Stimulated activated naive CD8-positive, alpha-beta T cell treated with anti-CD3 and anti-CD28 coated beads, Interleukin-15, amount 100 ng/mL, for 72 hours (primary cell): ENCODE measurements at regions not wholly inside any gene's neighbourhood (a gene's known extent, or its start where the extent isn't known, plus 50 kb on each side); places are given as distances from the start of the nearest gene placed in this dataset.
A peak's percentile ranks its signal among the peaks of the same experiment; 100 is the strongest.
"Not testable (repeated sequence)": the region's sequence is repeated elsewhere in the genome, so short reads cannot be mapped to it uniquely, and the experiment has no call there.

Experiments
- ATAC-seq: fragments of 150-1000 bp; cut with Tn5 transposase; 2 replicates; pipeline ENCODE4 v1.10.0; 2021; ENCODE audit warnings: mild to moderate bottlenecking, moderate library complexity
- DNase-seq, 2 donors: peaks; one replicate each; pipeline ENCODE4 v3.0.0; 2021 to 2022
- H3K27ac Mint-ChIP-seq, 2 donors: one replicate each; pipeline ENCODE4 v1.8.0; 2022; ENCODE audit warnings: mild to moderate bottlenecking in 2 of 2, mixed read lengths in 2 of 2, moderate library complexity in 2 of 2
- H3K27me3 Mint-ChIP-seq: one replicate; pipeline ENCODE4 v1.8.0; 2022; ENCODE audit warnings: mixed read lengths
- H3K4me1 Mint-ChIP-seq: one replicate; pipeline ENCODE4 v1.8.0; 2022; ENCODE audit warnings: mild to moderate bottlenecking, mixed read lengths
- H3K4me3 Mint-ChIP-seq, 2 donors: one replicate each; pipeline ENCODE4 v1.8.0; 2022; ENCODE audit warnings: mild to moderate bottlenecking in 2 of 2, mixed read lengths in 2 of 2, moderate library complexity in 1 of 2
- H3K9me3 Mint-ChIP-seq, 2 donors: one replicate each; pipeline ENCODE4 v1.8.0; 2022; ENCODE audit warnings: mixed read lengths in 2 of 2

DNA sequence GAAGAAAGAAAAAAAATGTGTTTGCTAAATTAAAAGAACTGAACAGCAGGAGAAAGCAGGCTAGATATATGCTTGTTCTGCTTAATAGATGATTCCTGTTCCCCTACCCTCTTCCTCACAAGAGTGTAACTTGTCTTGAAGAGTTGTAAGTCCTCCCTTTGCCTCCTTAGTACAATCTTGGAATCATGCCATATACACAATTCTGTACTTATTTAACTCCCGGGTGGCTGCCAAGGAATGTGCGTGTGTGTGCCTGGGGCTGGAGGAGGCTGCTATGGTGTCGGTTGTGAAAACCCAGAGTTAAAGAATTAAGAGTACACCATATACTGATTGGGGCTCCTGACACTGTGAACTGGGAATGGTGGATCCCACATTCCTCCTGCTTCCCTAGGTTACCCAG is 194.2 kb downstream of the SIPA1L2 start:
- Mint-ChIP-seq H3K4me1 (peaks cover 11% of the 10 kb centered on the region), H3K27me3 (no peaks in the 10 kb centered on the region), H3K9me3 (no peaks in the 10 kb centered on the region), H3K27ac (no peak overlapping the region), H3K4me3 (no peak overlapping the region)
- ATAC-seq (no peak), DNase-seq (no peak)

DNA sequence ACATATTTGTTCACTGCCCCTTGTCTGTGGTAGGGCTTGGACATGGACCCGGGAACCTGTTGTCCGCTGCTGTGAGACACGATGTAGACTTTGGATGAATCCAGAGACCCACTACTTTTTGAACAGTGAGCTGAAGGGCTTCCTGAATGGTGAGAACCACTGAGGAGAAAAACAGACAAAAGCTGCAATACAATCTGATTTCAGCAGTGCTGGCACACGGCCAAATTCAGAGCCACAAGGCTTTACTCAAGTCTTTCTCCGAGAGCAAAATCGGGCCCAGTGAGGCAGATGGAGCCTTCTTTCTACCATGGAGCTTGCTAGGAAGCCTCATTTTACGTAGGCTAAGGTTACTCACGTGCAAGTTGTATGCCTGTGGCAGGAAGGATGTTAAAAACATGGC is 197.6 kb downstream of the SIPA1L2 start:
- H3K4me1 Mint-ChIP-seq, result no peaks in the 10 kb centered on the region
- no peak overlapping the region for H3K27ac Mint-ChIP-seq
- H3K4me3 Mint-ChIP-seq, result no peak overlapping the region
- no peaks in the 10 kb centered on the region for H3K27me3 Mint-ChIP-seq
- H3K9me3 Mint-ChIP-seq, result no peaks in the 10 kb centered on the region
- no peak for ATAC-seq
- DNase-seq, result no peak

DNA sequence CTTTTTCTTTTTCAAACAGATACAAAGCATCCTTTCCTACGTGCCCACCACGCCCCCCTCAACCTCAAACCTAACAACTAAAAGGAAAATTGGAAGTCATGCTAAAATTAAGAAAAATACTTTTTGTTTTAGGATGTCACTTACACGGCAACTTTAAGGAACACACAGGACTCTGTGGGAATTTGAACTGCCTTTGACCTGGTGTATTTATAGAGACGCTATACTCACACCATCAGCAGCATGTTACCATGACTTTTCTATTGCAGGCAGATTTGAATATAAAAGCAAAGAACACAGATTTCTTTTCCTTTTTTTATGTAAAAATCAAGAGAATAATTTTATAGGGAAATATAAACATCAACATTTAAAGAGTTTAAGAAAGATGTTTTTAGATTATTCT is 198.2 kb downstream of the SIPA1L2 start:
- no peak overlapping the region for H3K4me3 Mint-ChIP-seq
- no peaks in the 10 kb centered on the region for H3K27me3 Mint-ChIP-seq
- H3K27ac Mint-ChIP-seq, result no peak overlapping the region
- ATAC-seq (no peak), DNase-seq (no peak)
- H3K9me3 Mint-ChIP-seq, result no peaks in the 10 kb centered on the region
- H3K4me1 Mint-ChIP-seq, result no peaks in the 10 kb centered on the region

DNA sequence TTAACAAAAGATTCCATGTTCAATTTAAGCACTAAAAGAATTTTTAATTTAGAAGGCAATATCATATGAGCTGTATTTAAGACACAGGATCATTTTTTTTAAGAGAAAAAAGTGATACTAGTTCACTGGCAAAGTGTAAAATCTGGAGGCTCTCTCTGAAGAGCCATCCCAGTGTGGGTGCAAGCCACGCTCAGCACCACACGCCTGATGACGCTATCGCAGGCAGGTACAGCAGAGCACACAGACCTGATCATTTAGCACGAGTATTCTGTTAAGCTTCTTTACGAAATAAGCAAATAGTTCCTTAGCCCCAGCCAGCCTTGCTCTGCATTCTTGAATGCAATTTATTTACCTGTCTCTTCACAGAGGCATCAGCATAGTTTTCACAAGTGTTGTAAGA is 198.6 kb downstream of the SIPA1L2 start:
- Mint-ChIP-seq H3K9me3 (no peaks in the 10 kb centered on the region), H3K4me3 (no peak overlapping the region), H3K27me3 (no peaks in the 10 kb centered on the region), H3K4me1 (no peaks in the 10 kb centered on the region), H3K27ac (no peak overlapping the region)
- DNase-seq (no peak), ATAC-seq (no peak)

DNA sequence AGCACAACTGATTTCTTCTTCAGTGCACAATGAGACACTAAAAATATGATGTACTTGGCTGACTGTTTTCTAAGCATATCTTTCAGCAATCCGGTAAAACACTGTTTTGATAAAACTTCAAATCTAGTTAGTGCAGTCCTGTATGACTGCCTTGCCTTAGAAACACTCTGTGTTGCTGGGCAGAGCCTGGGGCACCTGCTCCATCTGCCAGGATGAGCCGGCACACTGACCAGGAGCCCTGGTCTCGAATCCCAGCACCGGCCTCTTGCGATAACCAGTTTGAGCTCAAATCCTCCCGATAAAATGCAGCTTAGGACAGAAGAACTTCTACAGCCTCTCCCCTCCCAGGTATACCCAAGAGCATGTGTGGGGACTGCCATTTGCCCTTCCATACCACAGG is 199.5 kb downstream of the SIPA1L2 start:
- Mint-ChIP-seq H3K4me3 (no peak overlapping the region), H3K27ac (no peak overlapping the region), H3K27me3 (no peaks in the 10 kb centered on the region), H3K4me1 (no peaks in the 10 kb centered on the region), H3K9me3 (no peaks in the 10 kb centered on the region)
- ATAC-seq (no peak), DNase-seq (no peak)

DNA sequence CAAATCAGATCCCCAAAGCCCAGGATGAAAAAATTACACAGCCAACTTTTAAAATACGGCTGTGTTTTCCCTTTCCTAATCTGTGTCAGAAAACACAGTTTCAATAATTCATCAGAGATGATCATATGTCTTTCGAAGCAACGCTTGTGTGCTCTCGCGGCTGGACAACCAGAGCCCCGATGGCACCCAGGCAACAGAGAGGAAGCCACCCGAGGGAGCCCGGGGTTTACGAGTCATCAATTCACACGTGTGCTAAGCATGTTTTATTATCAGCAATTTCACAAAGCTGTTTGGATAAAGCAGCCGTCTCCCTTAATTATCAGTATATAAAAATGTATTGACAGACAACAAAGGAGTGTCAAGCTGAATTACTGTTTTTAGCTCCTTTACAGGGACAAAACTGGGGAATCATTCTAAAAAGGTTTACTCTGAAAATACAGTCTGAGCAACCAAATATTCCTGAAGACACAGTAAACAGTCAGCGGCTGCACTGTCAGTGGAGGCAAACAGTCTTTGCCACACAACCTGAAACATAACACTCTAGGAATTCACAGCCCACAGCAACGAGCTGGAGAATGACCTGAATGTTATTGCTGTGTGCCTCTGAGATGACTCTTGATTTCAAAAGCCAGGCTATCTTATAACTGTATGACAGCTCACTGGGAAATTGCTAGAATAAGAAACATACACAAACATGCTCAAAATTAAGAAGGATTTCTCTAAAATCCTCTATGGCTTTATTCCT is 201.0 kb downstream of the SIPA1L2 start:
- H3K27ac Mint-ChIP-seq, result no peak overlapping the region
- no peak overlapping the region for H3K4me3 Mint-ChIP-seq
- H3K27me3 Mint-ChIP-seq, result no peaks in the 10 kb centered on the region
- no peaks in the 10 kb centered on the region for H3K9me3 Mint-ChIP-seq
- no peak for ATAC-seq
- no peaks in the 10 kb centered on the region for H3K4me1 Mint-ChIP-seq
- no peak for DNase-seq

DNA sequence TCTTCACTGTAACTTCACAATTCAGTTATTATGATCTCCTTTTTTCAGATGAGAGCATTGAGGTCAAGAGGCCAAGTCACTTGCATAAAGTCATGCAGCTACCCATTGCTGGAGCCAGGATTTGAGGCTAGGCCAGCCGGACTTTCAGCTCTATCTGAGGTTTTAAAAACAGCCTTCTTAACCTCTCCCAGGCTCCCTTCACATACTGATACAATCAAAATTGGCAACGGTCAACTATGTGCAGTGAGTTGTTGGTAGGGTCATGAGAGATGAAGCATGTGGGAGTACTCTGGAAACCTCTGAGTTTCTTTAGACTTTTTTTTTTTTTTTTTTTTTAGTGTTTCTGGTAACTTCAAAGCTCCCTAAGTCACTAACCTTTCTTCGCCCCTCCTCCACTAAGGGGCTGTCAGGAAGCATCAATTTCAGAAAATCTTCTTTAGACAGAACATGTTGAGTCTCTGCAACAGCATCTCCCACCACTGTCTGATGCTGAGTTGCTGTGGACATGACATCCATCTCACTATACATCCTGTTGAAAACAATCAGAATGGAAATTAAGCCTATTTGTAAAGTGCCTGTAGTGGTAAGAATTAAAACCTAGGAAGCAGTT is 201.8 kb downstream of the SIPA1L2 start:
- H3K4me3 Mint-ChIP-seq, result no peak overlapping the region
- no peaks in the 10 kb centered on the region for H3K9me3 Mint-ChIP-seq
- ATAC-seq (no peak), DNase-seq (no peak)
- no peaks in the 10 kb centered on the region for H3K4me1 Mint-ChIP-seq
- peaks cover 3% of the 10 kb centered on the region for H3K27me3 Mint-ChIP-seq
- H3K27ac Mint-ChIP-seq, result no peak overlapping the region

DNA sequence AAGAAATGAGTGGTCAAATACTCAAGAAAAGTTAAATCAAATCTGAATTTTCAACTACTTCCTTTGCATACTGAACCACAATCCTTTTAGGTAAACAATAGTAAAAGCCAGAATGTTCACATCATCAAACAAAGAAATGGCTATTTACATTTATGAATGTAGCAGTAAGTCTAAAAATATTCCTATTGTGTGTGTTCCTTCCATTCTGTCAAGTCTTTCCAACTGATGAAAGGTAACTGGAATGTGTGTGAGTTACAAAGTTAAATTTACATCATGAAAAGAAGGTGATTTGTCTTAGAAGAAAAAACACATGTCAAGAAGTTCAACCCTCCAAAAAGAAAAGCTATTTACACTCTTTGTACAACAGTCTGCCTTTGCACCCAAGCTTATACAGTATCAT is 203.1 kb downstream of the SIPA1L2 start:
- Mint-ChIP-seq H3K4me3 (no peak overlapping the region), H3K27me3 (peaks cover 7% of the 10 kb centered on the region), H3K9me3 (no peaks in the 10 kb centered on the region), H3K4me1 (no peaks in the 10 kb centered on the region), H3K27ac (no peak overlapping the region)
- DNase-seq (no peak), ATAC-seq (no peak)

DNA sequence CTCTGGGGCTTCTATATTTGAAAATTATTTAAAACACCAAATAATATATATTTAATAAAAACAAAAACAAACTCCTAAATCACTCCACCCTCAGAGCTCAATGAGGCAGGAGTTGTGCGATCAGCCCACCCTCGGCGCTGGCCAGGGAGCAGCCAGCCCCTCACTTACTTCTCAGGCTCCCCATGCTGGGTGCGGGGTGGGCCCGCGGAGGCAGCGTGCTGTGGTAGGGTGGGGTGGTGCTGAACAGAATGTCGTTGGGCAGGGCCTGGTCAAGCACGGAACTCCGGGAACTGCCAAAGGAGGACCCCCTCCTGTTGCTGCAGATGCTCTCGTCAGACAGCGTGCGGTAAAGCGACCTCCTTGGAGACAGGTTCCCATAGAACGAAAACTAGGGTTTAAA is 204.5 kb downstream of the SIPA1L2 start:
- Mint-ChIP-seq H3K27me3 (peaks cover 7% of the 10 kb centered on the region), H3K4me3 (no peak overlapping the region), H3K9me3 (no peaks in the 10 kb centered on the region), H3K4me1 (no peaks in the 10 kb centered on the region), H3K27ac (no peak overlapping the region)
- DNase-seq, result no peak
- no peak for ATAC-seq

DNA sequence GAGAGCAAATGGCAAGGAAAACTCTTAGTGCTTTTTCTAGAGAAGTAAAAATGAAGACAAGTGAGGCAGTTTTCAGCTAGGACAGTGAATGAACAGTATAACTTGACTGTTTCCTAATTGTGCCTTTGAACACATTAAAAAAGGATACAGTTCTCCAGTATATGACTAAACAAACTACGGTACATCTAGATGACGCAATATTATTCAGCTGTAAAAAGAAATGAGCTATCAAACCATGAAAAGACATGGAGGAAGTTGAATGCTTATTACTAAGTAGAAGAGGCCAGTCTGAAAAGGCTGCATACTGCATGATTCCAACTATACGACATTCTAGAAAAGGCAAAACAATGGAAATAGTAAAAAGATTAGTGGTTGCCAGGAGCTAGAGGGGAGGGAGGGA is 206.3 kb downstream of the SIPA1L2 start:
- no peak for DNase-seq

DNA sequence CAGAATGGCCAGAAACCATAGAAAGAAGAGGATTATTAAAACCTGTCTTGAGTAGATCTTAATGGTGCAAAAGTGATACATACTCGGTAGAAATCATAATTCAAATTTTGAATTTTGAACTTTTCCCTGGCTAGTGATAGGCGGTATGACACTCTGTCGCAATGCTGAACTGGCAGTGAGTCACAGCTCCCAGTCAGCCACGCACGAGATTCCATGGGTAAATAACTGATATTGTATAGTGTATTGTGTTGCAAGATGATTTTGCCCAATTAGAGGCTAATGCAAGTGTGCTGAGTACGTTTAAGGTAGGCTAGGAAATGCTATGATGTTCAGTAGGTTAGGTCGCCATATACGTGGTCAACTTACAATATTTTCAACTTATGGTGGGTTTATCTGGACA is 207.0 kb downstream of the SIPA1L2 start:
- Mint-ChIP-seq H3K27me3 (peaks cover 15% of the 10 kb centered on the region), H3K27ac (peak overlapping the region in 1 of 2 donors; percentile 63), H3K4me3 (no peak overlapping the region), H3K9me3 (no peaks in the 10 kb centered on the region), H3K4me1 (no peaks in the 10 kb centered on the region)
- ATAC-seq, result no peak
- DNase-seq, result no peak

More for the DNA sequence above, 206.3 kb downstream of the SIPA1L2 start:
- Mint-ChIP-seq H3K27me3 (peaks cover 15% of the 10 kb centered on the region), H3K27ac (no peak overlapping the region), H3K4me3 (no peak overlapping the region), H3K4me1 (no peaks in the 10 kb centered on the region), H3K9me3 (no peaks in the 10 kb centered on the region)
- no peak for ATAC-seq

DNA sequence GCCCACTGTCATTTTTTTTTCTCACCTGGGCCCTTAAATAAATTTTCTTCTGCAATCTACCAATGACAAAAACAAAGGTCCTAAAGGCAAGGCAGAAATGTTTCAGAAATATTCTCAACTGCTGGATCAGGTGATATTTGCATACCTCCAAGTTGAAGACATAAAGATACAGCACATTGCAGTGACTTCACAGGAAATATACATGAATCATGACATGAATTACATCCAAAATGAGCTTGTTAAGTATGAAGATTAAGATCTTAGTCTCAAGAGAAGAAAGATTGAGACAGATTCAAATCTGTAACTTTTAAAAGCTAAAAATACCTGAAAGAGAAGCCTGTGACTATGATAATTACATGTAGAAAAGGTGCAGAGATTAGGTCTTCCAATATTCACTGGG is 207.8 kb downstream of the SIPA1L2 start:
- Mint-ChIP-seq H3K4me3 (no peak overlapping the region), H3K4me1 (no peaks in the 10 kb centered on the region), H3K27me3 (peaks cover 22% of the 10 kb centered on the region), H3K9me3 (no peaks in the 10 kb centered on the region), H3K27ac (peak overlapping the region in 1 of 2 donors; percentile 72)
- DNase-seq, result no peak
- no peak for ATAC-seq

DNA sequence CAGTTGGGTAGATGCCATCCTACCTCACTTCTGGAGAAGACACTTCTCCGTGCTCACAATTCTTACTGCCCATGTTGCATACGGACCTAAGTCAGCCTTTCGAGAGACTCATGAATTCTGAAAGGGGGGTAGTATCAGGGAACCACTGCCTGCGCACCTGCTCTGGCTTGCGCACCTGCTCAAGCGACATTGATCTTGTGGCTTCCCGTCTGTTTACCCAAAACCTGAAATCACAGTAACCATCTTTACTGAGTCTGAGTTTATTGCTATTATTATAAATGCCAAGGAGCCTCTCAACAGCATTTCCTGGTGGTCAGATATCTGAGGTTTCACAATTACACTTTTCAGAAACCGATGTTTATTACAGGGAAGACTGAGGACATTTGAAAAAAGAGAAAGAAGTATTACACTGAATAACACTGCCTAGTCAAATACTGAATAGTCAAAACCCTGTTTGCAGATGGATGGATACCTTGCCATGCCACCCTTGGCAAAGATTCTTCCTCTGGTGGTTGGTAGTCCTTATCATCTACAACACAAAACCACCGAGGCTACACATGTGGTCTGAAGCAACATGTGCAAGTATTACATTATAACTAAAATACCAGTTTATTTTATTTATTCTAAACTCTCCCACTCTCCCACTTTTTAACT is 208.7 kb downstream of the SIPA1L2 start:
- H3K9me3 Mint-ChIP-seq, result no peaks in the 10 kb centered on the region
- ATAC-seq (no peak), DNase-seq (no peak)
- no peak overlapping the region for H3K4me3 Mint-ChIP-seq
- H3K27me3 Mint-ChIP-seq, result peaks cover 22% of the 10 kb centered on the region
- peak overlapping the region in 1 of 2 donors; percentile 72 for H3K27ac Mint-ChIP-seq
- no peaks in the 10 kb centered on the region for H3K4me1 Mint-ChIP-seq

DNA sequence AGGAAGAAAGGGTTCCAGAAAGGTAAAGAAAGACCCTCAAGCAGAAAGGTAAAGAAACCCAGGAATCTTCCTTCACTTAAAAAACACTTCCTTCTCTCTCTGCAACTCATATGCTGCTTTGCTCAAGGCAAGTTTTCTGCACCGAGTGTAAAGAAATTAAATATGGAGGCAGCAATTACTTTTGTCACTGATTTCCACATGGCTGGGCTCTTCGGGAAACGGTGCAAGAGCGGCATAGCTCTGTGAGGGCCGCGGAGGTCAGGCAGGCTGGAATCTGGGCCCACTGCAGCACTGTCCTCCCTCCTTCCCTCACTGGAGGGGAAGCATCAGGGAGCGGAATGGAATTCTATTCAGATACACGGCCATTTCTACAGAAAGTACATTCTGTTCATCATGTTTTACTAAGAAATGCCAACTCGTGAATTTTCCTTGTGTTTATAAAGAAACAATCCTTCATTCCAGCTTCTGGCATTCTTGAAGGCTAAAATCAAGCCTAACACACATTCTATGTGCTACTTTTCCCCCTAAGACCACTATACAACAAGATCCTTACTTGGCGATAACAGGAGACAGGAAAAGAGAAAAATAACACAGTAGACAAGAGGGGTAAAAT is 212.2 kb downstream of the SIPA1L2 start:
- Mint-ChIP-seq H3K27ac (peak overlapping the region in 1 of 2 donors; percentile 2), H3K4me3 (no peak overlapping the region), H3K4me1 (no peaks in the 10 kb centered on the region), H3K9me3 (no peaks in the 10 kb centered on the region), H3K27me3 (peaks cover 15% of the 10 kb centered on the region)
- ATAC-seq (no peak), DNase-seq (no peak)

DNA sequence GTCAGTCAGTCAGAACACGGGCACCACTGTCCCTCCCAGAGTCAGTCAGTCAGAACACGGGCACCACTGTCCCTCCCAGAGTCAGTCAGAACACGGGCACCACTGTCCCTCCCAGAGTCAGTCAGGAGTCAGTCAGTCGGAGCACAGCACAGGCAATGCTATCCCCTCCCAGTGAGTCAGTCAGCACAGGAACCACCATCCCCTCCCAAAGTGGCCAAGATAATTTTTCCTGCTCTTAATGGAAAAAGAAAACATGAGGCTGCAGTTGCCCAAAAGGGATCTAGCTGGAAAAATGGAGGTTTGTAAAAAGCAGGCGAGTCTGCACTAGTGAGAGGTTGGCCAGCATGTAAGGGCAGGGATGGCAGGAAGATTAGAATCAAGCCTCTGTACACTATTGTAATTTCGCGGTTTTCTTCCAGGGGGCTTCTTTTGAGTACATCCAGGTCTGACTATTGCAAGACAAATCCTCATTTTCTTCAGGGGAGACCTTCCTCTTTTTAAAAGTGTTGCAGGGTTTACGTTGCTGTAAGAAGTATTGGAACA is 213.8 kb downstream of the SIPA1L2 start:
- ATAC-seq, result no peak
- H3K27me3 Mint-ChIP-seq, result peaks cover 15% of the 10 kb centered on the region
- no peak for DNase-seq
- H3K4me1 Mint-ChIP-seq, result no peaks in the 10 kb centered on the region
- H3K27ac Mint-ChIP-seq, result no peak overlapping the region
- H3K9me3 Mint-ChIP-seq, result no peaks in the 10 kb centered on the region
- H3K4me3 Mint-ChIP-seq, result no peak overlapping the region

DNA sequence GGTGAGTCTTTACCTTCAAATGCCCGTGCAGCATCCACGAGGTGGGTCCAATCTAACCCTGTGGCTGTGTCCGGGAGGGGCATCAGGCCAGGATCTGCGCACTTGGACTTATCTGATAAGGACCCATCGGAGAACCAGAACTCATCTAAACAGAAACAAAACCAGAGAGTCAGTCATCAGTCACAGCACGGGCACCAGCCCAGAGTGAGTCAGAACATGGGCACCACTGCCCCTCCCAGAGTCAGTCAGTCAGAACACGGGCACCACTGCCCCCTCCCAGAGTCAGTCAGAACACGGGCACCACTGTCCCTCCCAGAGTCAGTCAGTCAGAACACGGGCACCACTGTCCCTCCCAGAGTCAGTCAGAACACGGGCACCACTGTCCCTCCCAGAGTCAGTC is 214.5 kb downstream of the SIPA1L2 start:
- DNase-seq, ATAC-seq, H3K4me3 Mint-ChIP-seq, H3K9me3 Mint-ChIP-seq, H3K27ac Mint-ChIP-seq, H3K4me1 Mint-ChIP-seq: not testable (repeated sequence)
- H3K27me3 Mint-ChIP-seq, result peaks cover 15% of the 10 kb centered on the region
